ENCODE measurements at regions not wholly inside any gene's neighbourhood (a gene's known extent, or its start where the extent isn't known, plus 50 kb on each side); places are given as distances from the start of the nearest gene placed in this dataset.

GRCh38 chr7:54904130-54904529 is 114.7 kb upstream of the EGFR start:
- TF ChIP-seq EP300 (IDR thresholded peaks at IDR 0.05; ENCODE audit: borderline replicate concordance in 1 of 2, control insufficient read depth in 1 of 2, low read depth in 2 of 2, low read length in 2 of 2) (no peak), BCLAF1 (IDR thresholded peaks at IDR 0.05) (no peak), TAF1 (IDR thresholded peaks at IDR 0.05; ENCODE audit: borderline replicate concordance, low read depth, low read length) (no peak), ZNF384 (IDR thresholded peaks at IDR 0.05; ENCODE audit: borderline replicate concordance, low read depth, low read length) (no peak), CEBPB (IDR thresholded peaks at IDR 0.05; ENCODE audit: borderline replicate concordance in 1 of 2, low read depth in 2 of 2, low read length in 2 of 2) (no peak), SP1 (IDR thresholded peaks at IDR 0.05; ENCODE audit: low read depth, low read length) (no peak)
